PC-9 (cell line): ENCODE measurements at regions not wholly inside any gene's neighbourhood (a gene's known extent, or its start where the extent isn't known, plus 50 kb on each side); places are given as distances from the start of the nearest gene placed in this dataset.

Source experiments
- EZH2 ChIP-seq: fragments of 200-600 bp; sonication (generic); IDR thresholded peaks from 2 replicates; pipeline ENCODE4 v1.8.0; 2017; ENCODE audit warnings: antibody characterized with exemption, low read depth
- TF ChIP-seq, protein P1 (sequence below): fragments of 200-600 bp; sonication (generic); conservative IDR thresholded peaks from 2 replicates; pipeline ENCODE4 v1.6.1; 2017; ENCODE audit warnings: mixed run types, antibody characterized with exemption, mild to moderate bottlenecking, moderate library complexity

DNA sequence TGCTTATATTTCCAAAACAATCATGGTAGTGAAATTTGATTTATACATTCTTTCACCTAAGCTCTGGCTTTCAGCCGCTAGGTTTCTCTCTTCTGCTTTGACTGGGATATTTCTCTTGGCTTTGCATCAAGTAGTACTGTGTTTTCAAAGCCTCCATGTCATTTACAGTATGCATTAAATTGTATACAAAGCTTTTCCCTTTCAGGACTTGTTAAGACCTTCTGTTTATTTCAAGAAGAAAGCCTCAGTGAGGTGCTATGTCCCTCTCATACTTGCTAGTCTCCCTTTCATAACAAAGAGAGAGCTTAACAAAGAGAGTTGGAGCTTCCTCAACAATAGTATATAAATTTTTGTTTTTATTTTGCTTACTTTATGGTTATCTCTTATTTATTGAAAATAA is 84.2 kb upstream of the SLC25A26 start:
- TF ChIP-seq, protein P1, sequence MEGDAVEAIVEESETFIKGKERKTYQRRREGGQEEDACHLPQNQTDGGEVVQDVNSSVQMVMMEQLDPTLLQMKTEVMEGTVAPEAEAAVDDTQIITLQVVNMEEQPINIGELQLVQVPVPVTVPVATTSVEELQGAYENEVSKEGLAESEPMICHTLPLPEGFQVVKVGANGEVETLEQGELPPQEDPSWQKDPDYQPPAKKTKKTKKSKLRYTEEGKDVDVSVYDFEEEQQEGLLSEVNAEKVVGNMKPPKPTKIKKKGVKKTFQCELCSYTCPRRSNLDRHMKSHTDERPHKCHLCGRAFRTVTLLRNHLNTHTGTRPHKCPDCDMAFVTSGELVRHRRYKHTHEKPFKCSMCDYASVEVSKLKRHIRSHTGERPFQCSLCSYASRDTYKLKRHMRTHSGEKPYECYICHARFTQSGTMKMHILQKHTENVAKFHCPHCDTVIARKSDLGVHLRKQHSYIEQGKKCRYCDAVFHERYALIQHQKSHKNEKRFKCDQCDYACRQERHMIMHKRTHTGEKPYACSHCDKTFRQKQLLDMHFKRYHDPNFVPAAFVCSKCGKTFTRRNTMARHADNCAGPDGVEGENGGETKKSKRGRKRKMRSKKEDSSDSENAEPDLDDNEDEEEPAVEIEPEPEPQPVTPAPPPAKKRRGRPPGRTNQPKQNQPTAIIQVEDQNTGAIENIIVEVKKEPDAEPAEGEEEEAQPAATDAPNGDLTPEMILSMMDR, result no peak
- no peak for TF ChIP-seq EZH2
